ACHN (cell line): ENCODE measurements at regions not wholly inside any gene's neighbourhood (a gene's known extent, or its start where the extent isn't known, plus 50 kb on each side); places are given as distances from the start of the nearest gene placed in this dataset.

Source experiments
- DNase-seq: peaks from one replicate; pipeline ENCODE4 v3.0.0-alpha.2; 2015
- in situ Hi-C: cut with HindIII; loops from 2 replicates; pipeline ENCODE4 v1.10.0; 2017; ENCODE audit warnings: low sequenced_read_pairs, low pct_ligation_motif_present, low pct_unique_long_range_greater_than_20kb

- in situ Hi-C loops: no loop called here
Measured at GRCh38 chr4:27534488-27534887, 673.8 kb downstream of the STIM2 start.

GRCh38 chr4:27568236-27568951, 707.8 kb downstream of the STIM2 start:
- in situ Hi-C loops: no loop called here
- DNase-seq: no peak

More at GRCh38 chr4:27534488-27534887, 673.8 kb downstream of the STIM2 start:
- DNase-seq: no peak

DNA sequence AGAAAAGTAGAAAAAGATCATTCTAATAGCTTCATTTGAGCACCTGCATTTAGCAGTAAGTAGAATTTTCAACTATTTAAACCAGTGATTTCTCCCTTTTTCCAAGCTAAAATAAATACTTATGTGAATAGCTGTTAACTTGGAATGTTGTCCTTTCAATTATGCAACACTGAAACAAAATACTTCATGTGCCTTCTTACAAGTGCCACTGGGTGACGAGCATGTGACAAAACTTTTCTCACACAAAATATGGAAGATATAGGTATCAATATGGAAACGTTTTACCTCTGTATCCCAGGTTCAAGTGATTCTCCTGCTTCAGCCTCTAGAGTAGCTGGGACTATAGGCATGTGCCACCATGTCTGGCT, 708.3 kb downstream of the STIM2 start:
- no peak for DNase-seq
- in situ Hi-C loops: no loop called here

- in situ Hi-C loops: no loop called here
- no peak for DNase-seq
Measured at GRCh38 chr4:27574743-27575142, 714.1 kb downstream of the STIM2 start.

- in situ Hi-C loops: no loop called here
- no peak for DNase-seq
Measured at GRCh38 chr4:27577951-27578350, 717.3 kb downstream of the STIM2 start.

- no peak for DNase-seq
- in situ Hi-C loops: no loop called here
Measured at GRCh38 chr4:27592738-27593137, 732.1 kb downstream of the STIM2 start.

DNA sequence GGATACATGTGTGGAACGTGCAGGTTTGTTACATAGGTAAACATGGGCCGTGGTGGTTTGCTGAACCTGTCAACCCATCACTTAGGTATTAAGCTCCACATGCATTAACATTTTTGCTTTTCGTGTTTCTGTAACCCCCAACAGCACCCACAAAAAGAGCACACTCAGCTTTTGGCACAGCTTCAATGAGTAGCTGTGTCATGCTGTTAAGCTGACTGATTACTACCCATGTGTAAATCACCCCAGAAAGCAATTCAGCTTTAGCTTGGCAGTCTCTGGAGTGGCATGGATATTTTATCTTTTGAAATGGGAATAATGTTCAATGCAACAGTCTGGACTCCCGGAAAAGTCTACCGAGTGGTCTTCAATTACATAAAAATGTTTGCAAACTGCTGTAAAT, 734.3 kb downstream of the STIM2 start:
- DNase-seq: no peak
- in situ Hi-C loops: no loop called here

DNA sequence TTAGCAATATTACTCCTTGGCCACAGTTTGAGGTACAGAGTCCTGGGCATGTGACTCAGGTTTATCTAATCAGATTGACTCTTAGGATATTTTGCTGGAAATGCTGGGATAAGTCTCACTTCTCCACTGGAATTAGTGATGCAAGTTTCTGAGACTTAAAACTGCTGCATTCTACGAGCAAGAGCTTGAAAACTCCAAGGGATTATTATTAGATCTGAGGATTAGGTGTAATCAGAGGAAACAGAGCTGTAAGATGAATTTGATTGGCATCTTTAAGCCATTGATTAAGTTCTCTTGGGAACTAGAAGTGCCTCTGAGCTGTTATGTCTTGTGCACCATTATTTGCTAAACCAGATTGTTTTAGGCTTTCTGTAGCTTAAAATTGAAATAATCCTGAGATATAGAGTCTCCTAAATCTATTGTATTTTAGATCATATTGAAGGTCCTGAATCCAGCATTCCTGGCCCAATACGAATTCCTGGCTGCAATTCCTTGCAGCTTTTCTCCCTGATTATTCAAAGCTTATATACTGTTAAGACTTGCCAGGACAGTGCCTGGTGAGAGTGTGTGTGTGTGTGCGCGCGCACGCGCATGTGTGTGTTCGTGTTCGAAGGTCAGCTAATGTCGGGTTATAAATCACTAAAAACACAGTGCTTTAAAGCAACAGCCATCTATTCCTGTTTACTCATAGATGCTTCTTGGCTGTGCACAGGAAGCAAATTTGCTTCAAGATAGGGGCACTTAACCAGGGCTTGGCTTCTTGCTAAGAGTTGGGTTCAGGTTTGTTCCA, 735.1 kb downstream of the STIM2 start:
- no peak for DNase-seq
- in situ Hi-C loops: no loop called here

- in situ Hi-C loops: no loop called here
- no peak for DNase-seq
Measured at GRCh38 chr4:27602172-27602571, 741.5 kb downstream of the STIM2 start.

GRCh38 chr4:27604692-27605091, 744.1 kb downstream of the STIM2 start:
- in situ Hi-C loops: no loop called here
- no peak for DNase-seq

DNA sequence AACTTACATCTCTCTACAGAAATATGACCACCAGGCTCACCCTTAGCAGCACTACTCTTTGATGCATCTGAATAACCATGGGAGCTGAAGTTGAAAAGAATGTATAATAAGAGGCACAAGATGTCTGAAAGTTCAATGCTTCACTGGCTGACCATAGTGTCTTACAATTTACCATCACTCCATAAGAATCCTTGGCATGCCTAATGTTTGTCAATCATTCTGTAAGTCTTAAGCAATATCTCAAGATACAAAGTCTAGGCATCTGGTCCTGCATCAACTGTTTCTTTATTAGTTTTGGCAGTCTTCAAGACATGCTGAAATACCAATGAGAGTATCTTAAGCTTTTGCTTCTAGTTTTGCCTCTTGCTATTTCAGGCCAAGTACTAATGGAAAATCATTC, 755.5 kb downstream of the STIM2 start:
- DNase-seq: peak; percentile 85
- in situ Hi-C loops: no loop called here

- no peak for DNase-seq
- in situ Hi-C loops: no loop called here
Measured at GRCh38 chr4:27619435-27619834, 758.8 kb downstream of the STIM2 start.

GRCh38 chr4:27620886-27621285, 760.2 kb downstream of the STIM2 start:
- in situ Hi-C loops: no loop called here
- DNase-seq: no peak

DNA sequence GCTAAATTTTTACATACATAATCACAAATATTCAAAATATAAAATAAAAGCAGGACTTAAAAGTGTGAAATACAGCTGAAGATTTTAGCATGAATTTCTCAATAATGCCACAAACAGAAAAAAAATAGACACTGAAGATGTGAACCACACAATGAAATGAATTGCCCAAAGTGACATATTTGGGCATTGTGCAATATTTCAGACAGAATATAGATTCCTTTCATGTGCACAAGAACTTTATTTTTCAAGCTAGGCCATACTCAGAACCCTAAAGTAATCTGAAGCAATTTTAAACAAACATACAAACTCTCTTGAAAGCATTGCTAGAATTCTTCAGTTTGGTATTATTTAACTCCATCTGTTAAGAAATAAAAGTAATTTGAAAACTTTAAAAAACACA, 764.1 kb downstream of the STIM2 start:
- DNase-seq: no peak
- in situ Hi-C loops: no loop called here

- in situ Hi-C loops: no loop called here
- no peak for DNase-seq
Measured at GRCh38 chr4:27628609-27629008, 768.0 kb downstream of the STIM2 start.

DNA sequence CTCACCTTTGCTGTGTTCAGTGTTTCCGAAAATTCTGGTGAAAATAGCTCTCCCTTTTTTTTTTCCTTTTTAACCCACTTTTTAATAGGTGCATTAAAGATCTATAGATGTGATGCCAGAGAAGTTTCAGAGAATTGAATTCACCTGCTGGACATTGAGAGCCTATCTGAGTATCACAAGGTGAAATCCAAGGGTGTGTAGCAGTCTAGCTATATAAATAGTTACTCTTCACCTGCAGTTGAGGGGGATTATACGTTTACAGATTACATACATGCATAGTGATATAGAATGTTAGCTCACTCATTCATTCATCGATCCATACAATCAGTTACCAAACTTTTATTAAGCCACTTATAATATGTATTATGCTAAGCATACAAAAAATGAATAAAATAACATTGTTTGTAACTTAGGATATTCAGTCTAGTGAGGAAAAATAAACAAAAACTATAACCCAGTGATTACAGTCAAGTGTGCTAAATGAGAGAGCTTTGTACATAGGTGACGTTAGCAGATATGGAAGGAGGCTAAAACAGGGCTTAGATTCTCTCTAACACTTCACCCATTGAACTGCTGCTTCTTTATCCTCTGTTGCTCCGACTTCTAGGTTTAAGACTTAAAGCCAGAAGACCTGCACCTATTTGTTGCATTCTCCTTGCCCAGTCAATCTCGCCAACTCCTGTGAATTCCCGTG, 769.0 kb downstream of the STIM2 start:
- no peak for DNase-seq
- in situ Hi-C loops: no loop called here

DNA sequence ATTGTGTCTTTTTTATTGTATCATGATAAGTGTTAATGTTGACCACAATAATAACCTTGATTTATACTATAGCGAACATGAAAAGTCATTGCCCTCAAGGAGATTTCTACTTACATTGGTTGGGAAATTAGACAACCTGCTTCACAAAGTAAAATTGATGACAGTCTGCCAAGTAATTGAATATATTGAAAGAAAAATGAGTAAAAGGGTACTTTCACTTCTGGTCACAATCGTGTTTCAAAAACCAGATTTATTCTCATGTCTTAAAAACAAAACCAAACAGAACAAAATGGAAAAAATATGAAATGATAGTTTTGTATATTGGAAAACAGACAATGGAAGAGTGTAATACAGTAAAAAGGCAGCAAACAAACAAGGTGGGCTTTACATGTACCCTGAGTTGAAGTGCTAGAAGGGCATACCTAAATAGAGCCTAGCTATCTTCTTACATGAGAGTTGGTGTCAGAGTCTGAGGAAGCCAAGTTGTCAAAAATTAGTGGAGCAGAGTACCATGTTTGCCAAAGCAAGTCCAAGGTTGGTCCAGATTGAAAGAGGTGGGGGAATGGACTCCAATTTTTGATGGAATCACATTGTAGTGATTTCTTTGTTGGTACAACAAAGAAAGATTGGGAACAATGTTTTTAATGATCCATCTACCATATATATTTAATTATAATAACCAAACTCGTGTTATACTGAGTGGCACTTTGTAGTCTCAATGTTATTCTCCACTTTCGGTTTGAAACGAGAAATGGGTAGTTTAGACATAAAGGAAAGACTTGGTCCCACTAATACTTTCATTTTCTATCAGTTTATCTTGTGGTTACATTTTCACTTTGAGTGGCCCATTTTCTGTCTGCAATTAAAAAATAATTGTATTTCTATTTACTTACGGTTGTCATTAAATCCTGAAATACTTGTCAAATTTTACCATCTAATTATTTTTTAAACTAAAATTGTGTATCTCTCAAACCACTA, 775.6 kb downstream of the STIM2 start:
- in situ Hi-C loops: no loop called here
- no peak for DNase-seq

DNA sequence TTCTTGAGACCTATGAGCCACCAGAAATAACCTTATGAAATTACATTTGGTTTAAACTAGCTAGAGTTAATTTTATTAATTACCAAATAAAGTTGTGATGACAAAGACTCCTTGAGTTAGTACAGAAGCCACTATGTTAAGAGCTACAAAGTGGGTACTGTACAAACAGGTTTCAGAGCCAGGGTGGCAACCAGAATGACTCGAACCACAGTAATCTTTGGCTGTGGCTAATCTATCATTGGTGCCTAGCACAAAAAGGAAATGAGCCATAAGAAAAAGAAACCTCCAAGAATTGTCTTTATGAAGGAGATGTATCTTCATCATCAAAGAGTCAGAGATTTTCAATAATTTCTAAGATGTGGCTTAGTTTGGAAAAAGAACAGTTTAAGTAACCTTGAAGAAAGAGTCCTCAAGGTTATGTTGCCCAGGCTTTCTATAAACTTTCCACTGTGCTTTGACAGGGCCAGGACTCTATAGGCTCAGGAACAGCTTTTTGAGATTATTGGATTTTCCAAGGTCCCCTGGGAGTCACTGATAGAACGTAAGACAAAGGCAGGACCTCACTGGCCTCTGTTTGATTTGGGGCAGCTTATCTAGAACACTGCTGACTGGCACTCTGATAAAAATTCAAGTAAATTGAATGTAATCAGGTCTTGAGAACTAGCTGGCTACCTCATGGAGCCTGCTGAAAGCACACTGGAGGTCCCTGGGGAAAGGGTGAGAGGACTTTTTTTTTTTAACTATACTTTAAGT, 777.7 kb downstream of the STIM2 start:
- peak; percentile 60 for DNase-seq
- in situ Hi-C loops: no loop called here
